Neutrophil (primary cell): ENCODE measurements at regions not wholly inside any gene's neighbourhood (a gene's known extent, or its start where the extent isn't known, plus 50 kb on each side); places are given as distances from the start of the nearest gene placed in this dataset.

Experiments used
- H3K27ac ChIP-seq: fragments of 200-600 bp; sonication (generic); 2 replicates; pipeline ENCODE4 v1.5.1; 2016; ENCODE audit warnings: mild to moderate bottlenecking, moderate library complexity
- H3K27me3 ChIP-seq: fragments of 200-600 bp; sonication (generic); 2 replicates; pipeline ENCODE4 v1.6.0; 2016; ENCODE audit warnings: mild to moderate bottlenecking
- H3K36me3 ChIP-seq: fragments of 200-600 bp; sonication (generic); 2 replicates; pipeline ENCODE4 v1.5.1; 2017
- H3K4me1 ChIP-seq, 2 experiments: fragments of 200-600 bp in 1 of 2; sonication (generic) in 1 of 2; 1 replicate in 1 of 2; 2 replicates in 1 of 2; pipeline versions ENCODE4 v1.5.1 to v1.6.1; 2013 to 2016; ENCODE audit warnings: low read depth in 1 of 2, low read length in 1 of 2, mild to moderate bottlenecking in 1 of 2, moderate library complexity in 1 of 2; ENCODE audit not compliant: control insufficient read depth in 1 of 2, insufficient read depth in 1 of 2
- H3K4me3 ChIP-seq, 2 experiments: fragments of 200-600 bp in 1 of 2; sonication (generic) in 1 of 2; 1 replicate in 1 of 2; 2 replicates in 1 of 2; pipeline ENCODE4 v1.5.1; 2013 to 2016; ENCODE audit warnings: low read depth in 1 of 2, low read length in 1 of 2, mild to moderate bottlenecking in 1 of 2, moderate library complexity in 1 of 2
- H3K9me3 ChIP-seq: fragments of 200-600 bp; sonication (generic); 2 replicates; pipeline ENCODE4 v1.5.1; 2016
- TF ChIP-seq, protein P1 (sequence below): fragments of 200-600 bp; sonication (generic); IDR thresholded peaks from 2 replicates; pipeline ENCODE4 v1.5.1; 2016; ENCODE audit warnings: antibody characterized with exemption

DNA sequence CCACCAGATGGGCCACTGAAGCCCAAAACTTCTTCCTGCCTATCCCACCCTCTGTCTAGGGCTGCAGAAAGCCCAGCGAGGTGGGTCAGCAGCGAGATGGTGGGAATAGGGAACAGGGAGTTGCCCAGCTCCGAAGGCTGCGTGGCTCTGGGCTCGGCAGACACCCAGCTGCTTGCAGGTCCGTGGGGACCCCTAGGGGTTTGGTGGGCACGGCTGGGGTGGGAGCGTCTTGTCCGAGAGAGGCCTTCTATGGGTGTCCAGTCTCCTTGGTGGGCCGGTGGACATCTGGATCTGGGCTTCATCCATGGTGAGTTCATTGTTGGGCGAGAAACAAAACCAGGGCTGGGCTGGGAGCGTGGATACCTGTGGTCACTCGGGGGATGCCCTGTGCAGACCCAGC lies 1211.0 kb downstream of the BRD1 start:
- no peak overlapping the region for H3K4me3 ChIP-seq
- H3K27ac ChIP-seq, result no peak overlapping the region
- H3K36me3 ChIP-seq, result no peaks in the 10 kb centered on the region
- H3K4me1 ChIP-seq, result no peaks in the 10 kb centered on the region
- no peaks in the 10 kb centered on the region for H3K9me3 ChIP-seq
- H3K27me3 ChIP-seq, result no peaks in the 10 kb centered on the region
- TF ChIP-seq, protein P1, sequence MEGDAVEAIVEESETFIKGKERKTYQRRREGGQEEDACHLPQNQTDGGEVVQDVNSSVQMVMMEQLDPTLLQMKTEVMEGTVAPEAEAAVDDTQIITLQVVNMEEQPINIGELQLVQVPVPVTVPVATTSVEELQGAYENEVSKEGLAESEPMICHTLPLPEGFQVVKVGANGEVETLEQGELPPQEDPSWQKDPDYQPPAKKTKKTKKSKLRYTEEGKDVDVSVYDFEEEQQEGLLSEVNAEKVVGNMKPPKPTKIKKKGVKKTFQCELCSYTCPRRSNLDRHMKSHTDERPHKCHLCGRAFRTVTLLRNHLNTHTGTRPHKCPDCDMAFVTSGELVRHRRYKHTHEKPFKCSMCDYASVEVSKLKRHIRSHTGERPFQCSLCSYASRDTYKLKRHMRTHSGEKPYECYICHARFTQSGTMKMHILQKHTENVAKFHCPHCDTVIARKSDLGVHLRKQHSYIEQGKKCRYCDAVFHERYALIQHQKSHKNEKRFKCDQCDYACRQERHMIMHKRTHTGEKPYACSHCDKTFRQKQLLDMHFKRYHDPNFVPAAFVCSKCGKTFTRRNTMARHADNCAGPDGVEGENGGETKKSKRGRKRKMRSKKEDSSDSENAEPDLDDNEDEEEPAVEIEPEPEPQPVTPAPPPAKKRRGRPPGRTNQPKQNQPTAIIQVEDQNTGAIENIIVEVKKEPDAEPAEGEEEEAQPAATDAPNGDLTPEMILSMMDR, result no peak

DNA sequence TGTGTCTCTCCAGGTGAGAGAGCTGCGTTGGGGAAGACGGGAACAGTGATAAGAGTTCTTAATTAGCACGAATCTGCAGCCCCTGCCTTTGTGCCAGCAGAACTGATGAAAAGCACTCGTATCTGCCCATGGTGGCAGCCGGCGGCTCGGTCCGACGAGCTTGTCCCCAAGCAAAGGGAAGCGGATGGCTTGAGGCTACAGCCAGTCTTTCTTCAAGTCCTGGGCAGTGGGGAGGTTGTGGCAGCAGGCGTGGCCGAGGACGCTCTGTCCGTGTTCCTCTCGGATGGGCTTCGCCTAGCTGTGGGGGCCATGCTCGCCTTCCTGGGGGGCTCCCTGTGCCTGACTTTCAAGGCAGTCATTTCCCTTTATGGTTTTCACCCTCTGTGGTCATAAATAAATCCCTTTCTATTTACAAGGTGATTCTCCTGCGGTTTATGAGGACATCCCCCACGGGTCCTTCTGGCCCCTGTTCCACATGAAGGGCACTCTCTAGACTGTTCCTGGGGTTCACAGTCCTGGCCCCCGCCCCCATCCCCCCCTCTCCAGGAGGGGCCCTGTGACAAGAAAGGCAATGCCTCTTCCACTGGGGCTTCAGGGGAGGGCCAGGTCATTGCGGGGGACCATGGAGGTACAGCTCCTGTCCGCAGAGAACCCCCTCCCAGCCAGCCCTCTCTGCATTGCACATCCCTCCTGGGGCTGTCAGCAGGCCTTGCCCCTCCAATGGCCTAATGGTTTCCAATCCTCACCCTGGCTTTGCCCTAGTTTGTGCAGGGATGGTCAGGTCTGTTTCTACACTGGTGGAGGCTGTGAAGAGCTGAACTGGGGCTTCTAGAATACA lies 1212.3 kb downstream of the BRD1 start:
- H3K36me3 ChIP-seq, result no peaks in the 10 kb centered on the region
- H3K27me3 ChIP-seq, result no peaks in the 10 kb centered on the region
- TF ChIP-seq, protein P1, result no peak
- no peaks in the 10 kb centered on the region for H3K9me3 ChIP-seq
- H3K27ac ChIP-seq, result no peak overlapping the region
- H3K4me1 ChIP-seq, result no peaks in the 10 kb centered on the region
- H3K4me3 ChIP-seq, result no peak overlapping the region

DNA sequence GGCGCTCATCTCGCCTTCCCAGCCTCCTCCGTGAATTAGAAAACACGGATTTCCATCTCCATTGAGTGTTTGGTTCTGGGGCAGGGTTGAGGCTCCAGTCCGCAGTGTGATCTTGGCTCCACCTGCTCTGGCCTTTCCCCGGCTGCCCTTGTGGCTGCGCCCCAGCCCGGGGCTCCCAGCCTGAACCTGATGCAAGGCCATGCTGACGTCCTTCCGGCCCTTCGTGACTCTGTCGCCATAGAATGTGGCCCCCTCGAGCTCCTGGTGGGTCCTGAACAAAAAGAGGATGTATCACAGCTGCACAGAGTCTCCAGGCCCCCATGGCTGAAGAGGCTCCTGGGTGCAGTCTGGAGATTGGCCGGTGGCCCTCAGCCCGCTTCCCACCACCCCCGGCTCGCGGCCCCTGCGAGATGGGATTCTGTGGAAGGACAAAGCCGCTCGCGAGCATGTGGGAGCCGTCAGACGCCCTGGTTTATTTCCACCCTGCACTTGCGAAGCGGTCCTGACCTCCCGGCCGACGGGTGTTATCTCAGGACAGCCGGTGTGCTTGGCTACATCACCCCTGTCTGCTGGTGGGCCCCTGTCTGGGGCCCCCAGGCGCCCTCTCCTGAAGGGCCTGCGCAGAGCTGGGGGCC lies 1214.0 kb downstream of the BRD1 start:
- Histone ChIP-seq H3K27me3 (no peaks in the 10 kb centered on the region), H3K27ac (no peak overlapping the region), H3K4me3 (no peak overlapping the region), H3K4me1 (no peaks in the 10 kb centered on the region), H3K36me3 (no peaks in the 10 kb centered on the region), H3K9me3 (no peaks in the 10 kb centered on the region)
- TF ChIP-seq, protein P1, result no peak

DNA sequence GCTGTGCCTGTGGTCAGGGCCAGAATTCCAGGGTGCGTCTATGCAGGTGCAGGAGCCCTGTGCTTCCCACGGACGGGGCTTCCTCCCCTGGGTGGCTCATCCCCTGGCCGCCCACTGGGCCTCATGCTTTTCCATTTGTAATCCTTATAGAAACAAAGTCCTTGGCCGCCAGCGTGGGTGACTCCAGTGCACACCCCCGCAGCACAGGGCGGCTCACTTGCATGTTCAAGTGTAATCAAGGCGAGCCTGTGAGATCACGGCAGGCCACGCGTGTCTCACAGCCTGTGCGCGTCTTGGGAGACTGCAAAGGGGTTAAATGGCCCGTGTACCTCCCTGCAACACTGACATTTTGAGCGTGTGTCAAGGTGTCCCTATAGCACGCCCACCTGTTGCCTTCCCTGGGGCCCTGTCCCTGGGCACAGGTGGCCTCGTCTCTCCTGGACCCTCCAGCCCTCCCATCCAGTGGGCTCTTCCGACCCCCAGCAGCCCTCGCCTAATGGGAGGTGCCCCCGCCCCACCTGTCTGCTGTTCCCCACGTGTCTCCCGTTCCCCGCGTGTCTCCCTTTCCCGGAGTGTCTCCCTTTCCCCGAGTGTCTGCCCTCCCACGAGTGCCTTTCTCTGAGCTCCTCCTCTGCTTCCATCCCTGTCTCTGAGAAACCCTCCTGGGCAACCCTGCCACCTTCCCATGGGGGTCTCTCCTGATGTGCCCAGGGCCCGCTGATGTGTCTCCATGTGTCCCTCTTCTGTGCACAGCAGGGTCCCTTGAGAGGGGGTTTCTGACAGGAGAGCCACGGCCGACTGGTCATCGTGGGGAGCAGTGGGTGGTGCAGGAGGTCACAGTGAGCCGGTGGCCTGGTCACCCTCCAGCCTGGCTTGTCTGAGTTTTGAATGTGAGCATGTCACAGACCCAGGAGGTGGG lies 1215.3 kb downstream of the BRD1 start:
- no peaks in the 10 kb centered on the region for H3K36me3 ChIP-seq

More for the DNA sequence above, 1215.3 kb downstream of the BRD1 start:
- Histone ChIP-seq H3K27me3 (no peaks in the 10 kb centered on the region), H3K4me1 (no peaks in the 10 kb centered on the region), H3K9me3 (no peaks in the 10 kb centered on the region), H3K4me3 (no peak overlapping the region), H3K27ac (no peak overlapping the region)
- TF ChIP-seq, protein P1, result no peak
